ENCODE measurements at regions not wholly inside any gene's neighbourhood (a gene's known extent, or its start where the extent isn't known, plus 50 kb on each side); places are given as distances from the start of the nearest gene placed in this dataset.

DNA sequence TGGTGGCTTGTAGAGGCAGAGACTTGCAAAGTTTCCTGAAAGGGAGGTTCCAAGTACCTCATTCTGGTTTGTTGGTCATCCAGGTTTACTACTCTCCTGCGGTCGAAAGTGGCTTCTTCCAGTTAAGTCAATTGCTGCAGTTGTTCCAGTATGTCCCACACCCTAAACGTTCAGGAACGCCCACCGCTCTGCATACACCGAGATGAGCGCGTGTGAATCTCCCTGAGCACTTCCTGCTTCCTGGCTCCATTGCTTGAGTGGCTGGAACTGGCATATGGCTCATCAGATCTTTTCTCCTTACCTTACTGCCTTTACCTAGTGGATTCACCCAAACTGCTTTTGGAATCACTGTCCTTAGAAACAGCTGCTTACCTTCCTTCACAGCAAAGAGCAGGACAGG lies 59.1 kb upstream of the GLIS3 start:
- Histone ChIP-seq H4K20me1 (ENCODE audit: control insufficient read depth, insufficient read depth, low read depth, low read length) (no peaks in the 10 kb centered on the region), H3K27ac (ENCODE audit: low read depth, low read length) (no peak overlapping the region), H3K4me3 (ENCODE audit: low read length) (no peak overlapping the region), H3F3A (ENCODE audit: control insufficient read depth, insufficient read depth) (no peaks in the 10 kb centered on the region), H3K4me1 (ENCODE audit: control insufficient read depth, low read length) (no peaks in the 10 kb centered on the region), H3K79me2 (ENCODE audit: control insufficient read depth, low read length) (no peaks in the 10 kb centered on the region), H3K9me2 (replicated peaks; ENCODE audit: control insufficient read depth, low read length) (no peaks in the 10 kb centered on the region), H3K27me3 (ENCODE audit: control insufficient read depth, low read length) (peaks cover 21% of the 10 kb centered on the region), H3K4me2 (ENCODE audit: low read length) (no peak overlapping the region), H3K9me3 (ENCODE audit: control insufficient read depth, insufficient read depth, low read length) (no peaks in the 10 kb centered on the region), H3K36me3 (ENCODE audit: control insufficient read depth, low read length) (no peaks in the 10 kb centered on the region)
- no peak for TF ChIP-seq EZH2phosphoT487 (IDR thresholded peaks at IDR 0.05; ENCODE audit: borderline replicate concordance, low read length)
- TF ChIP-seq CTCF (IDR thresholded peaks at IDR 0.05; ENCODE audit: low read depth, low read length, poor library complexity, severe bottlenecking): no peak

DNA sequence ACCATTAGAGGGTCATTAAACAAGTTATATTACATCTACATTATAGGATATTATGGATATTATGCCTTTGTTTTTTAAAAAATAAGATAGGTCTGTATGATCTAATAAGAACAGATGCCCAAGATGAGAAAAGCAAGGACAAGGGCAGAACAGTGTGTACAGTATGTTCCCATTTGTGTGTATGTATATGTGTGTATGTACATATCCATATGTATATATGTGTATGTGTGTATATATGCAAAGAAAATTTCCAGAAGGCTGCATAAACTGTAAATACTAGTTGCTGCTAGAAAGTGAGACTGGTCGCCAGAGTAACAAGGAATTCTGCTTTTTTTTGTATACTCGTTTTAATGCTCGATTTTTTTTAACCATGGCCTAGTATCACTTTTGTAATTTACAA lies 58.1 kb upstream of the GLIS3 start:
- TF ChIP-seq CTCF (IDR thresholded peaks at IDR 0.05; ENCODE audit: low read depth, low read length, poor library complexity, severe bottlenecking) (no peak), EZH2phosphoT487 (IDR thresholded peaks at IDR 0.05; ENCODE audit: borderline replicate concordance, low read length) (no peak)
- no peaks in the 10 kb centered on the region for H3K9me2 ChIP-seq (replicated peaks; ENCODE audit: control insufficient read depth, low read length)
- H3K36me3 ChIP-seq (ENCODE audit: control insufficient read depth, low read length): no peaks in the 10 kb centered on the region
- no peak overlapping the region for H3K4me3 ChIP-seq (ENCODE audit: low read length)
- no peak overlapping the region for H3K27ac ChIP-seq (ENCODE audit: low read depth, low read length)
- H3K27me3 ChIP-seq (ENCODE audit: control insufficient read depth, low read length): peaks cover 18% of the 10 kb centered on the region
- no peaks in the 10 kb centered on the region for H3K79me2 ChIP-seq (ENCODE audit: control insufficient read depth, low read length)
- no peaks in the 10 kb centered on the region for H3K4me1 ChIP-seq (ENCODE audit: control insufficient read depth, low read length)
- H3K4me2 ChIP-seq (ENCODE audit: low read length): no peak overlapping the region
- H3K9me3 ChIP-seq (ENCODE audit: control insufficient read depth, insufficient read depth, low read length): no peaks in the 10 kb centered on the region
- H4K20me1 ChIP-seq (ENCODE audit: control insufficient read depth, insufficient read depth, low read depth, low read length): no peaks in the 10 kb centered on the region
- H3F3A ChIP-seq (ENCODE audit: control insufficient read depth, insufficient read depth): no peaks in the 10 kb centered on the region

DNA sequence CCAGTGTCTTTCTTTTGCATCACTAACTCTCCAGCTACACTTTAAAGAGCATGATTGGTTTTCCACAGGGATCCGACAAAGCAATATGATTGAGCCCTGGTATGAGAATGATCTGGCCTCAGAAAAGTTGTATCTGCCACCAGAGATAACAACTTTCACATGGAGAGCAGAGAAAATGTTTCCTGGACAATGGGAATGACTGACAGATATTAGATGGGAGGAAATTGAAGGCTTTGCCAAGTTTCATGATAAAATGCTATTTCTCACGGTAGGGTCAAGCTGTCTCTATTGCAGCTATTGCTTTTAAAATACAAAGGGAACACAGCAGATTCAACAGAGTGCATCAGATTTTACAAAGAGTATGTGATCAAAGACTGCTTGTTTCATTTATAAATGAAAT lies 56.4 kb upstream of the GLIS3 start:
- Histone ChIP-seq H4K20me1 (ENCODE audit: control insufficient read depth, insufficient read depth, low read depth, low read length) (no peaks in the 10 kb centered on the region), H3K4me2 (ENCODE audit: low read length) (no peak overlapping the region), H3K4me3 (ENCODE audit: low read length) (no peak overlapping the region), H3K79me2 (ENCODE audit: control insufficient read depth, low read length) (no peaks in the 10 kb centered on the region), H3K27ac (ENCODE audit: low read depth, low read length) (no peak overlapping the region), H3K27me3 (ENCODE audit: control insufficient read depth, low read length) (peaks cover 8% of the 10 kb centered on the region; the same call in 1 of the 2 replicates), H3K4me1 (ENCODE audit: control insufficient read depth, low read length) (no peaks in the 10 kb centered on the region), H3K36me3 (ENCODE audit: control insufficient read depth, low read length) (no peaks in the 10 kb centered on the region), H3K9me3 (ENCODE audit: control insufficient read depth, insufficient read depth, low read length) (no peaks in the 10 kb centered on the region), H3F3A (ENCODE audit: control insufficient read depth, insufficient read depth) (no peaks in the 10 kb centered on the region), H3K9me2 (replicated peaks; ENCODE audit: control insufficient read depth, low read length) (no peaks in the 10 kb centered on the region)
- TF ChIP-seq CTCF (IDR thresholded peaks at IDR 0.05; ENCODE audit: low read depth, low read length, poor library complexity, severe bottlenecking) (no peak), EZH2phosphoT487 (IDR thresholded peaks at IDR 0.05; ENCODE audit: borderline replicate concordance, low read length) (no peak)

DNA sequence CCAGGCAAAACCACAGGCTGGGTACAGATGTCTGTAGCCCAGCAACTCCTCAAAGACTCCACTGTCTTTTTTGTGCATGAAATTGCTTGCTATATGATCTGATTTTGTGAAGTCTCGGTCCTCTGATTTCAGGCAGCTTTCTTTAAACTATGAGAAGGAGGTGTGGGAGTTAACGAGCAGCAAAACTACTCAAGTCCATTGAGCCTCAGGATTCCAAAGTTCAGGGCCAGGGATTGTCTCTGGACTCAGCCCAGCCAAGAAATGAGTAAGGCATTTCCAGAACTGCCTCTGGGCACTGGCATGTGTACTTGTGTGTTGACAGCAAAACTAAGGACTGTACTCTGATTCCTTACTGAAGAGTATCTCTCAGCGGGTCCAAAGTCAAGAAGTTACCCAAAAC lies 53.4 kb upstream of the GLIS3 start:
- Histone ChIP-seq H3F3A (ENCODE audit: control insufficient read depth, insufficient read depth) (no peaks in the 10 kb centered on the region), H3K4me3 (ENCODE audit: low read length) (no peak overlapping the region), H3K27ac (ENCODE audit: low read depth, low read length) (no peak overlapping the region), H3K4me1 (ENCODE audit: control insufficient read depth, low read length) (no peaks in the 10 kb centered on the region), H3K9me2 (replicated peaks; ENCODE audit: control insufficient read depth, low read length) (no peaks in the 10 kb centered on the region), H3K9me3 (ENCODE audit: control insufficient read depth, insufficient read depth, low read length) (no peaks in the 10 kb centered on the region), H3K36me3 (ENCODE audit: control insufficient read depth, low read length) (no peaks in the 10 kb centered on the region), H3K79me2 (ENCODE audit: control insufficient read depth, low read length) (no peaks in the 10 kb centered on the region), H3K4me2 (ENCODE audit: low read length) (no peak overlapping the region), H4K20me1 (ENCODE audit: control insufficient read depth, insufficient read depth, low read depth, low read length) (no peaks in the 10 kb centered on the region), H3K27me3 (ENCODE audit: control insufficient read depth, low read length) (no peaks in the 10 kb centered on the region)
- TF ChIP-seq EZH2phosphoT487 (IDR thresholded peaks at IDR 0.05; ENCODE audit: borderline replicate concordance, low read length) (no peak), CTCF (IDR thresholded peaks at IDR 0.05; ENCODE audit: low read depth, low read length, poor library complexity, severe bottlenecking) (no peak)

All from DOHH2 (cell line).